HepG2 (cell line): ENCODE measurements at regions not wholly inside any gene's neighbourhood (a gene's known extent, or its start where the extent isn't known, plus 50 kb on each side); places are given as distances from the start of the nearest gene placed in this dataset.

Experiments
- HMG20A ChIP-seq: IDR thresholded peaks from 2 replicates; pipeline ENCODE4 v1.6.1; 2016; ENCODE audit warnings: borderline replicate concordance
- HNF1A ChIP-seq, 2 experiments: sonication (generic) in 1 of 2; formaldehyde crosslinking in 1 of 2; IDR thresholded peaks; 2 replicates each; pipeline versions ENCODE4 v1.4.0 to v1.6.1; 2016 to 2020; ENCODE audit warnings: borderline replicate concordance in 1 of 2, low read depth in 1 of 2, mild to moderate bottlenecking in 1 of 2, missing genetic modification reagents in 1 of 2
- HNF1B ChIP-seq: sonication (generic); formaldehyde crosslinking; IDR thresholded peaks from 2 replicates; pipeline ENCODE4 v1.5.1; 2020; ENCODE audit warnings: mild to moderate bottlenecking, moderate library complexity, missing genetic modification reagents
- KAT8 ChIP-seq: IDR thresholded peaks from 2 replicates; pipeline ENCODE4 v1.6.1; 2016; ENCODE audit warnings: missing genetic modification reagents, missing compliant biosample characterization
- NFE2 ChIP-seq: sonication (generic); formaldehyde crosslinking; IDR thresholded peaks from 2 replicates; pipeline ENCODE4 v1.4.0; 2020; ENCODE audit warnings: missing genetic modification reagents
- POGZ ChIP-seq: sonication (generic); formaldehyde crosslinking; IDR thresholded peaks from 2 replicates; pipeline ENCODE4 v1.4.0; 2020; ENCODE audit warnings: mild to moderate bottlenecking, missing genetic modification reagents
- ZNF33A ChIP-seq: sonication (generic); formaldehyde crosslinking; IDR thresholded peaks from 2 replicates; pipeline ENCODE4 v1.5.1; 2020; ENCODE audit warnings: missing genetic modification reagents, mild to moderate bottlenecking, moderate library complexity, borderline replicate concordance
- ZNF605 ChIP-seq: sonication (generic); formaldehyde crosslinking; IDR thresholded peaks from 2 replicates; pipeline ENCODE4 v1.8.0; 2022; ENCODE audit warnings: mild to moderate bottlenecking, missing genetic modification reagents

- TF ChIP-seq HNF1A (IDR thresholded peaks at IDR 0.05; ENCODE audit: low read depth), result 0 out of 2 replicates have a peak, but pooled peaks have one; percentile 4
- no peak for TF ChIP-seq HNF1A (CRISPR knock-in tag; IDR thresholded peaks at IDR 0.05; ENCODE audit: borderline replicate concordance)
- 0 out of 2 replicates have a peak, but pooled peaks have one; percentile 6 for TF ChIP-seq HNF1B (CRISPR knock-in tag)
- peak; percentile 44; the same call in 1 of the 2 replicates for TF ChIP-seq ZNF605 (CRISPR knock-in tag)
- no peak for TF ChIP-seq NFE2 (CRISPR knock-in tag)
- 0 out of 2 replicates have a peak, but pooled peaks have one; percentile 25 for TF ChIP-seq HMG20A
- TF ChIP-seq ZNF33A (CRISPR knock-in tag), result no peak
- TF ChIP-seq KAT8 (CRISPR knock-in tag), result 0 out of 2 replicates have a peak, but pooled peaks have one; percentile 9
- 0 out of 2 replicates have a peak, but pooled peaks have one; percentile 27 for TF ChIP-seq POGZ (CRISPR knock-in tag)
- TF ChIP-seq, all 625 proteins: peak for 8
Observed at GRCh38 chr2:101534149-101534611, 59.3 kb upstream of the RFX8 start (continued).
